ENCODE measurements at regions not wholly inside any gene's neighbourhood (a gene's known extent, or its start where the extent isn't known, plus 50 kb on each side); places are given as distances from the start of the nearest gene placed in this dataset.
A peak's percentile ranks its signal among the peaks of the same experiment; 100 is the strongest.
"Not testable (repeated sequence)": the region's sequence is repeated elsewhere in the genome, so short reads cannot be mapped to it uniquely, and the experiment has no call there.

GRCh38 chr16:85237817-85238216 lies 125.5 kb upstream of the CIBAR2 start:
- Histone ChIP-seq H3K4me1 (replicated peaks in 1 of 2) (peaks cover 53 to 75% of the 10 kb centered on the region in 2 donors), H3K4me3 (no peak overlapping the region), H3K27ac (peak overlapping the region in 1 of 2 donors; percentile 11)
- 61 to 100% (median 97%) methylated on average over 1 to 4 of the region's 6 CpGs; no CpG with 5 or more reads in 4 of the 10 experiments for WGBS, 10 experiments
- no peak for ATAC-seq (replicated peaks in 6 of 8)
- in situ Hi-C loops (cut with MboI; ENCODE audit: low pct_unique_long_range_greater_than_20kb in 2 of 9, low sequenced_read_pairs in 9 of 9, unreplicated experiment in 9 of 9): loop anchor here in 1 of 9 experiments (25.0 kb wide), 1 partner anchor 126 kb away; the partner anchor contains the start of gene CIBAR2

- Histone ChIP-seq H3K4me3 (no peak overlapping the region), H3K4me1 (replicated peaks in 1 of 2) (peaks cover 52 to 71% of the 10 kb centered on the region in 2 donors), H3K27ac (peak overlapping the region in 1 of 2 donors; percentile 11)
- WGBS, 10 experiments: 0 to 7% (median 0%) methylated on average over 1 to 3 of the region's 17 CpGs; no CpG with 5 or more reads in 7 of the 10 experiments
- in situ Hi-C loops (cut with MboI; ENCODE audit: low pct_unique_long_range_greater_than_20kb in 2 of 9, low sequenced_read_pairs in 9 of 9, unreplicated experiment in 9 of 9): loop anchor here in 1 of 9 experiments (25.0 kb wide), 1 partner anchor 126 kb away; the partner anchor contains the start of gene CIBAR2
- peak in 3 of 8 experiments; percentile 6 to 48 (median 9) for ATAC-seq (replicated peaks in 6 of 8)
Observed at GRCh38 chr16:85238233-85238647, 126.0 kb upstream of the CIBAR2 start.

- 93 to 100% (median 100%) methylated on average over 1 to 3 of the region's 5 CpGs; no CpG with 5 or more reads in 5 of the 10 experiments for WGBS, 10 experiments
- H3K4me3 ChIP-seq: no peak overlapping the region
- in situ Hi-C loops (cut with MboI; ENCODE audit: low pct_unique_long_range_greater_than_20kb in 2 of 9, low sequenced_read_pairs in 9 of 9, unreplicated experiment in 9 of 9): loop anchor here in 1 of 9 experiments (25.0 kb wide), 1 partner anchor 127 kb away; the partner anchor contains the start of gene CIBAR2
- no peak overlapping the region for H3K27ac ChIP-seq
- no peak for ATAC-seq (replicated peaks in 6 of 8)
- H3K4me1 ChIP-seq (replicated peaks in 1 of 2): peaks cover 44 to 61% of the 10 kb centered on the region in 2 donors
Observed at GRCh38 chr16:85239239-85239638, 127.0 kb upstream of the CIBAR2 start.

- in situ Hi-C loops (cut with MboI; ENCODE audit: low pct_unique_long_range_greater_than_20kb in 2 of 9, low sequenced_read_pairs in 9 of 9, unreplicated experiment in 9 of 9): loop anchor here in 1 of 9 experiments (25.0 kb wide), 1 partner anchor 128 kb away; the partner anchor contains the start of gene CIBAR2
- peaks cover 38 to 56% of the 10 kb centered on the region in 2 donors for H3K4me1 ChIP-seq (replicated peaks in 1 of 2)
- 82 to 98% (median 95%) methylated on average over 1 to 5 of the region's 8 CpGs; no CpG with 5 or more reads in 5 of the 10 experiments for WGBS, 10 experiments
- H3K27ac ChIP-seq: no peak overlapping the region
- no peak overlapping the region for H3K4me3 ChIP-seq
- ATAC-seq (replicated peaks in 6 of 8): no peak
Observed at GRCh38 chr16:85239871-85240270, 127.6 kb upstream of the CIBAR2 start.

GRCh38 chr16:85240982-85241924 lies 129.0 kb upstream of the CIBAR2 start:
- Histone ChIP-seq H3K4me3 (no peak overlapping the region), H3K4me1 (replicated peaks in 1 of 2) (peaks cover 36 to 47% of the 10 kb centered on the region in 2 donors), H3K27ac (no peak overlapping the region)
- in situ Hi-C loops (cut with MboI; ENCODE audit: low pct_unique_long_range_greater_than_20kb in 2 of 9, low sequenced_read_pairs in 9 of 9, unreplicated experiment in 9 of 9): loop anchor here in 1 of 9 experiments (25.0 kb wide), 1 partner anchor 129 kb away; the partner anchor contains the start of gene CIBAR2
- ATAC-seq (replicated peaks in 6 of 8): no peak
- WGBS, 10 experiments: 47 to 92% (median 76%) methylated on average over 1 to 11 of the region's 18 CpGs; no CpG with 5 or more reads in 1 of the 10 experiments

- in situ Hi-C loops (cut with MboI; ENCODE audit: low pct_unique_long_range_greater_than_20kb in 2 of 9, low sequenced_read_pairs in 9 of 9, unreplicated experiment in 9 of 9): loop anchor here in 1 of 9 experiments (25.0 kb wide), 1 partner anchor 130 kb away; the partner anchor contains the start of gene CIBAR2
- ATAC-seq (replicated peaks in 6 of 8): peak in 5 of 8 experiments; percentile 55 to 82 (median 72)
- Histone ChIP-seq H3K4me3 (no peak overlapping the region), H3K4me1 (replicated peaks in 1 of 2) (peaks cover 41 to 49% of the 10 kb centered on the region in 2 donors), H3K27ac (peak overlapping the region; percentile 17 to 66)
- 60 to 79% methylated on average over 1 to 4 of the region's 10 CpGs; no CpG with 5 or more reads in 8 of the 10 experiments for WGBS, 10 experiments
Observed at GRCh38 chr16:85242140-85242539, 129.9 kb upstream of the CIBAR2 start.

- ATAC-seq (replicated peaks in 6 of 8): no peak
- Histone ChIP-seq H3K4me3 (no peak overlapping the region), H3K27ac (no peak overlapping the region), H3K4me1 (replicated peaks in 1 of 2) (peaks cover 48 to 54% of the 10 kb centered on the region in 2 donors)
- in situ Hi-C loops (cut with MboI; ENCODE audit: low pct_unique_long_range_greater_than_20kb in 2 of 9, low sequenced_read_pairs in 9 of 9, unreplicated experiment in 9 of 9): loop anchor here in 1 of 9 experiments (25.0 kb wide), 1 partner anchor 131 kb away; the partner anchor contains the start of gene CIBAR2
- WGBS, 10 experiments: 60 to 93% (median 82%) methylated on average over 1 to 3 of the region's 12 CpGs; no CpG with 5 or more reads in 6 of the 10 experiments
Observed at GRCh38 chr16:85243308-85243707, 131.0 kb upstream of the CIBAR2 start.

- not testable (repeated sequence) for ATAC-seq (replicated peaks in 6 of 8); H3K4me3 ChIP-seq; H3K27ac ChIP-seq
- peaks cover 49 to 50% of the 10 kb centered on the region in 2 donors for H3K4me1 ChIP-seq (replicated peaks in 1 of 2)
- 80 to 100% (median 98%) methylated on average over 1 to 4 of the region's 8 CpGs; no CpG with 5 or more reads in 2 of the 10 experiments for WGBS, 10 experiments
- in situ Hi-C loops (cut with MboI; ENCODE audit: low pct_unique_long_range_greater_than_20kb in 2 of 9, low sequenced_read_pairs in 9 of 9, unreplicated experiment in 9 of 9): loop anchor here in 1 of 9 experiments (25.0 kb wide), 1 partner anchor 132 kb away; the partner anchor contains the start of gene CIBAR2
Observed at GRCh38 chr16:85244452-85244851, 132.2 kb upstream of the CIBAR2 start.

GRCh38 chr16:85245307-85246172 lies 133.3 kb upstream of the CIBAR2 start:
- Histone ChIP-seq H3K27ac (peak overlapping the region in 1 of 2 donors; percentile 13), H3K4me1 (replicated peaks in 1 of 2) (peaks cover 42 to 57% of the 10 kb centered on the region in 2 donors), H3K4me3 (no peak overlapping the region)
- 0 to 31% (median 20%) methylated on average over 4 to 16 of the region's 24 CpGs; no CpG with 5 or more reads in 1 of the 10 experiments for WGBS, 10 experiments
- in situ Hi-C loops (cut with MboI; ENCODE audit: low pct_unique_long_range_greater_than_20kb in 2 of 9, low sequenced_read_pairs in 9 of 9, unreplicated experiment in 9 of 9): loop anchor here in 1 of 9 experiments (25.0 kb wide), 1 partner anchor 133 kb away; the partner anchor contains the start of gene CIBAR2
- ATAC-seq (replicated peaks in 6 of 8): peak; percentile 44 to 94 (median 54)

GRCh38 chr16:85246473-85246872 lies 134.2 kb upstream of the CIBAR2 start:
- H3K27ac ChIP-seq: peak overlapping the region; percentile 59 to 75
- peak in 5 of 8 experiments; percentile 32 to 58 (median 57) for ATAC-seq (replicated peaks in 6 of 8)
- no peak overlapping the region for H3K4me3 ChIP-seq
- in situ Hi-C loops (cut with MboI; ENCODE audit: low pct_unique_long_range_greater_than_20kb in 2 of 9, low sequenced_read_pairs in 9 of 9, unreplicated experiment in 9 of 9): loop anchor here in 1 of 9 experiments (25.0 kb wide), 1 partner anchor 134 kb away; the partner anchor contains the start of gene CIBAR2
- WGBS, 10 experiments: 0 to 22% methylated on average over 1 to 4 of the region's 8 CpGs; no CpG with 5 or more reads in 8 of the 10 experiments
- peaks cover 39 to 54% of the 10 kb centered on the region in 2 donors for H3K4me1 ChIP-seq (replicated peaks in 1 of 2)

- in situ Hi-C loops (cut with MboI; ENCODE audit: low pct_unique_long_range_greater_than_20kb in 2 of 9, low sequenced_read_pairs in 9 of 9, unreplicated experiment in 9 of 9): loop anchor here in 1 of 9 experiments (25.0 kb wide), 1 partner anchor 135 kb away; the partner anchor contains the start of gene CIBAR2
- H3K4me3 ChIP-seq: no peak overlapping the region
- 47 to 80% (median 59%) methylated on average over 1 to 4 of the region's 8 CpGs; no CpG with 5 or more reads in 6 of the 10 experiments for WGBS, 10 experiments
- peak overlapping the region; percentile 59 to 75 for H3K27ac ChIP-seq
- ATAC-seq (replicated peaks in 6 of 8): peak in 2 of 8 experiments; percentile 2 to 6
- peaks cover 36 to 51% of the 10 kb centered on the region in 2 donors for H3K4me1 ChIP-seq (replicated peaks in 1 of 2)
Observed at GRCh38 chr16:85246973-85247372, 134.7 kb upstream of the CIBAR2 start.

Data from motor neuron (in vitro differentiated cells).